HEK293 (cell line): ENCODE measurements at regions not wholly inside any gene's neighbourhood (a gene's known extent, or its start where the extent isn't known, plus 50 kb on each side); places are given as distances from the start of the nearest gene placed in this dataset.

Source experiments
- CTCF ChIP-seq: fragments of 450-650 bp; formaldehyde crosslinking; IDR thresholded peaks from 2 replicates; pipeline ENCODE4 v1.5.1; 2016; ENCODE audit warnings: missing biosample characterization, missing genetic modification characterization
- MZF1 ChIP-seq: fragments of 450-650 bp; formaldehyde crosslinking; IDR thresholded peaks from 2 replicates; pipeline ENCODE4 v1.5.1; 2017; ENCODE audit warnings: missing biosample characterization, missing genetic modification characterization, borderline replicate concordance
- ZBTB1 ChIP-seq: fragments of 450-650 bp; formaldehyde crosslinking; IDR thresholded peaks from 2 replicates; pipeline ENCODE4 v1.5.1; 2016; ENCODE audit warnings: missing biosample characterization, missing genetic modification characterization
- ZBTB49 ChIP-seq: fragments of 450-650 bp; formaldehyde crosslinking; IDR thresholded peaks from 2 replicates; pipeline ENCODE4 v1.5.1; 2016; ENCODE audit warnings: missing biosample characterization, missing genetic modification characterization, low read depth
- ZNF302 ChIP-seq: fragments of 450-650 bp; formaldehyde crosslinking; IDR thresholded peaks from 2 replicates; pipeline ENCODE4 v1.5.1; 2016; ENCODE audit warnings: missing biosample characterization, missing genetic modification characterization, low read depth
- ZNF837 ChIP-seq: fragments of 450-650 bp; formaldehyde crosslinking; IDR thresholded peaks from 2 replicates; pipeline ENCODE4 v1.5.1; 2016; ENCODE audit warnings: missing biosample characterization, missing genetic modification characterization

- TF ChIP-seq MZF1 (no peak), CTCF (tag by site-specific recombination) (no peak), ZBTB49 (no peak), ZBTB1 (tag by site-specific recombination) (no peak), ZNF837 (tag by site-specific recombination) (no peak), ZNF302 (no peak)
These were observed 506.8 kb downstream of the INSC start for GRCh38 chr11:15621565-15621964.
